ENCODE measurements at regions not wholly inside any gene's neighbourhood (a gene's known extent, or its start where the extent isn't known, plus 50 kb on each side); places are given as distances from the start of the nearest gene placed in this dataset.
"Not testable (repeated sequence)": the region's sequence is repeated elsewhere in the genome, so short reads cannot be mapped to it uniquely, and the experiment has no call there.

- not testable (repeated sequence) for TF ChIP-seq POLR2A, POLR2AphosphoS5 (IDR thresholded peaks at IDR 0.05)
- TF ChIP-seq, protein P1, sequence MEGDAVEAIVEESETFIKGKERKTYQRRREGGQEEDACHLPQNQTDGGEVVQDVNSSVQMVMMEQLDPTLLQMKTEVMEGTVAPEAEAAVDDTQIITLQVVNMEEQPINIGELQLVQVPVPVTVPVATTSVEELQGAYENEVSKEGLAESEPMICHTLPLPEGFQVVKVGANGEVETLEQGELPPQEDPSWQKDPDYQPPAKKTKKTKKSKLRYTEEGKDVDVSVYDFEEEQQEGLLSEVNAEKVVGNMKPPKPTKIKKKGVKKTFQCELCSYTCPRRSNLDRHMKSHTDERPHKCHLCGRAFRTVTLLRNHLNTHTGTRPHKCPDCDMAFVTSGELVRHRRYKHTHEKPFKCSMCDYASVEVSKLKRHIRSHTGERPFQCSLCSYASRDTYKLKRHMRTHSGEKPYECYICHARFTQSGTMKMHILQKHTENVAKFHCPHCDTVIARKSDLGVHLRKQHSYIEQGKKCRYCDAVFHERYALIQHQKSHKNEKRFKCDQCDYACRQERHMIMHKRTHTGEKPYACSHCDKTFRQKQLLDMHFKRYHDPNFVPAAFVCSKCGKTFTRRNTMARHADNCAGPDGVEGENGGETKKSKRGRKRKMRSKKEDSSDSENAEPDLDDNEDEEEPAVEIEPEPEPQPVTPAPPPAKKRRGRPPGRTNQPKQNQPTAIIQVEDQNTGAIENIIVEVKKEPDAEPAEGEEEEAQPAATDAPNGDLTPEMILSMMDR (IDR thresholded peaks at IDR 0.05) = not testable (repeated sequence)
Observed at GRCh38 chr3:22024638-22025037, 273.6 kb upstream of the ZNF385D start.
